ENCODE measurements at regions not wholly inside any gene's neighbourhood (a gene's known extent, or its start where the extent isn't known, plus 50 kb on each side); places are given as distances from the start of the nearest gene placed in this dataset.

DNA sequence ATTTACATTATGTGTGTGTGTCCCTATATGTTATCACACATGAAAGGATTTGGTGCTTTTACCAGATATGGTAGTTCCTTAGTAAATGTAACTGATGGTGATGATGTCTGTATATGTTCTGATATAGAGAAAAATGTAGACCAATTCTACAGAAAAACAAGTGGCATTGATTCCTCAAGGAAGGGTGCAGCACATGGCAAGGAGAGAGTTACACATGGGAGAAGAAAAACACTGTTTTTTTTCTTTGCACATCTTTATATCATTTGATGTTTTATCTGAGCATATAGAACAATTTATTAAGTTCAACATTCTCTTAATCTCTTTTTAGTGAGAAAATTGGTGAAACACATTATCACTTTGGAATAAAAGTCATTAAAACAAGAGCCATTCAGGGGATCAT lies 535.0 kb upstream of the KLF4 start:
- intact Hi-C loops (cut with DNase I): no loop called here
- H3K4me1 ChIP-seq: no peaks in the 10 kb centered on the region
- H3K9me3 ChIP-seq: no peaks in the 10 kb centered on the region
- H3K36me3 ChIP-seq: no peaks in the 10 kb centered on the region
- no peak overlapping the region for H3K27ac ChIP-seq
- no peak for DNase-seq
- no peak overlapping the region for H3K4me3 ChIP-seq
- H3K27me3 ChIP-seq: no peaks in the 10 kb centered on the region
- TF ChIP-seq POLR2A (IDR thresholded peaks at IDR 0.05) (no peak), EP300 (IDR thresholded peaks at IDR 0.05) (no peak), POLR2AphosphoS5 (IDR thresholded peaks at IDR 0.05) (no peak), CTCF (IDR thresholded peaks at IDR 0.05) (no peak)

DNA sequence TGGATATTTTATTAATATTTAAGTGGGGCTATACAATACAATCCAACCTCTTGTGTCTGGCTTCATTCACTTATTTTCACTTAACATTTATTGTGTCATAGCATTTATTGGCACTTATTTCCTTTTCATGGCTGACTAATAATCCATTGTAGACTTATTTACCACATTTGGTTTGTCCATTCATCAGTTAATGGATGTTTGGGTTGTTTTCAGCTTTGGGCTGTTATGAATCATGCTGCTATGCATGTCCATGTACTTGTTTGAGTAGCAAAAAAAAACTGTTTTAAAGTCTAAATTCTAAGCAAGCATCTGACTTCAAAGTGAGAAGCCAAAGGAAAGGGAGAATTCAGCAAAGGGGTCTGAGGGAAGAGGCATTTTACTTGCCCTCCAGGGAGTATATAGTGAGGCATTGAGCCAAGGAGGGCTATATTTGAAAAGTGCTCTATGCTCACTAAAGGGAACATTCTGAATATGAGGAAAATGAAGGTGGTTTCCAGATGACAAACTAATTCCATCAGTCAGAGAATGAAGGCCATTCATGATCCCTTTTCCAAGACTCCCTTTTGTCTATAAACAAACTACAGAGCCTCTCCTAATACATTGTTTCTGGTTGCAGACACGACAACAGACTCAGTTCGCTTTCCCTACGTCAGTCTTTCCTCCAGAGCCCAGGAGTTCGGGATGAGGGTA lies 532.8 kb upstream of the KLF4 start:
- intact Hi-C loops (cut with DNase I): no loop called here
- Histone ChIP-seq H3K27me3 (no peaks in the 10 kb centered on the region), H3K36me3 (no peaks in the 10 kb centered on the region), H3K4me1 (no peaks in the 10 kb centered on the region), H3K4me3 (no peak overlapping the region), H3K9me3 (no peaks in the 10 kb centered on the region), H3K27ac (no peak overlapping the region)
- TF ChIP-seq CTCF (IDR thresholded peaks at IDR 0.05): no peak
- no peak for DNase-seq
- 90% methylated on average over 4 of the region's 4 CpGs for WGBS, 2 donors

DNA sequence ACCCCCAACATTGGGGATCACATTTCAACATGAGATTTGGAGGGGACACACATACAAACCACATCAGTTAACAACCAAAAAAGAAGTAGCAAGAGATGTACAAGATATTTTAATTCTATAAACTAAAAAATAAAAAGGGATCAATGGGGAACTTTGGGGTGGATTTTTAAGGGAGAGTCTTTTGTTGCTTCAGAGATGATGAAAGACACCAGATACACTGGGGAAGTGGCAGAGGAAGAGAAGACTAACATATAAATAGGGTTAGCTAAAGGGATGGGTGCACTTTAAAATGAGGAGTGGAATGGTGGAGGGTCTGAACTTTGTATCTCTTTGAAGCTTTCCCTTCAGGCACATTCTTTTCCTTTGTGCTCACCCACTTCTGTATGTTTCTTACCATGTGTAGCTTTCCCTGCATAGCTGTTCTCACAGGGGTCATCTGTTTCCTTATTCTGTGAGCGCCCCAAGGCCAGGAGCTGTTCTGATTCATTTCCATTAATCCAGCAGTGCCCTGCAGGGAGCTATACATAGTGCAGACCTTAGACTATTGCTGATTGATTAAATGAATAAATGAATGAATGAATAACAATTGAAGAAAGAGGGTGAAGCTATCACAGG lies 531.6 kb upstream of the KLF4 start:
- H3K4me3 ChIP-seq: no peak overlapping the region
- intact Hi-C loops (cut with DNase I): no loop called here
- H3K4me1 ChIP-seq: no peaks in the 10 kb centered on the region
- TF ChIP-seq POLR2A (IDR thresholded peaks at IDR 0.05): no peak
- no peak for TF ChIP-seq CTCF (IDR thresholded peaks at IDR 0.05)
- no peak for TF ChIP-seq POLR2AphosphoS5 (IDR thresholded peaks at IDR 0.05)
- no peak for TF ChIP-seq EP300 (IDR thresholded peaks at IDR 0.05)
- no peaks in the 10 kb centered on the region for H3K36me3 ChIP-seq
- no peak for DNase-seq
- no peak overlapping the region for H3K27ac ChIP-seq
- H3K9me3 ChIP-seq: no peaks in the 10 kb centered on the region
- H3K27me3 ChIP-seq: no peaks in the 10 kb centered on the region
- 94 to 96% methylated on average over 1 of the region's 1 CpG for WGBS, 2 donors

- H3K27ac ChIP-seq: no peak overlapping the region
- DNase-seq: no peak
- H3K27me3 ChIP-seq: no peaks in the 10 kb centered on the region
- intact Hi-C loops (cut with DNase I): no loop called here
- no peaks in the 10 kb centered on the region for H3K9me3 ChIP-seq
- no peaks in the 10 kb centered on the region for H3K4me1 ChIP-seq
- no peak overlapping the region for H3K4me3 ChIP-seq
- no peak for TF ChIP-seq POLR2AphosphoS5 (IDR thresholded peaks at IDR 0.05)
- no peak for TF ChIP-seq CTCF (IDR thresholded peaks at IDR 0.05)
- TF ChIP-seq EP300 (IDR thresholded peaks at IDR 0.05): no peak
- no peak for TF ChIP-seq POLR2A (IDR thresholded peaks at IDR 0.05)
- H3K36me3 ChIP-seq: no peaks in the 10 kb centered on the region
Observed at GRCh38 chr9:108019821-108020220, 530.3 kb upstream of the KLF4 start.

DNA sequence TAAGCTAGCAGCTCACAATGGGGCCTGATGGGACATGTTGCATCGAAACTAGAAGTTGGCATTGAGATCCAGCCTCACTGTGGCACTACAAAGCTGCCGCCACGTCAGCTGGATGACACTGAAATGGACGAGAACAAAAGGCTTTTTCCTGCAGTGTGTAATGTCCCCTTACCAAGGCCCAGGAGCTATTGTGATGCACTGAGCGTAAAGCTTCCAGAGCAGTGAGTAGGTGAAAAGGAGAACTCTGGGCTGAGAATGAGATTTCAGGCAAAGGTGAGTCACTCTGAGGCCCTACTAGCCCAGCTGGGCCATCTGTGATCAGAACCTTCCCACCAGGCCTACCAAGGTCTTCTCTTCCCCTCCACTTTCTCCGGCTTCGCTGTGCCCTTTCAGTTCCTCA lies 528.1 kb upstream of the KLF4 start:
- intact Hi-C loops (cut with DNase I): no loop called here
- WGBS, 2 donors: 93 to 94% methylated on average over 7 of the region's 7 CpGs

More for the DNA sequence above, 528.1 kb upstream of the KLF4 start:
- H3K9me3 ChIP-seq: no peaks in the 10 kb centered on the region
- H3K27me3 ChIP-seq: no peaks in the 10 kb centered on the region
- no peak overlapping the region for H3K27ac ChIP-seq
- DNase-seq: no peak
- no peak overlapping the region for H3K4me3 ChIP-seq
- no peaks in the 10 kb centered on the region for H3K36me3 ChIP-seq
- no peak for TF ChIP-seq POLR2A (IDR thresholded peaks at IDR 0.05)
- no peak for TF ChIP-seq POLR2AphosphoS5 (IDR thresholded peaks at IDR 0.05)
- no peak for TF ChIP-seq CTCF (IDR thresholded peaks at IDR 0.05)
- no peak for TF ChIP-seq EP300 (IDR thresholded peaks at IDR 0.05)
- H3K4me1 ChIP-seq: no peaks in the 10 kb centered on the region
